Heart left ventricle (tissue), 16 donors: ENCODE measurements at regions not wholly inside any gene's neighbourhood (a gene's known extent, or its start where the extent isn't known, plus 50 kb on each side); places are given as distances from the start of the nearest gene placed in this dataset.

Experiments used
- ATAC-seq, 4 donors: fragments of 200-7000 bp; cut with Tn5 transposase; one replicate each; pipeline ENCODE4 v1.9.1; 2020 to 2022; ENCODE audit warnings: moderate library complexity in 4 of 4, mild to moderate bottlenecking in 3 of 4, moderate number of reproducible peaks in 1 of 4
- DNase-seq, 5 donors: peaks; one replicate each; pipeline ENCODE4 v3.0.0-alpha.2; 2020
- H3K27ac ChIP-seq, 12 donors: fragments of 200-600 bp; sonication (generic) in 4 of 12; one replicate each; pipeline versions ENCODE4 v1.5.0 to v1.8.0; 2016 to 2022; ENCODE audit warnings: mild to moderate bottlenecking in 2 of 12
- H3K27me3 ChIP-seq, 9 donors: fragments of 200-600 bp; sonication (generic) in 2 of 9; one replicate each; pipeline versions ENCODE4 v1.5.1 to v1.8.0; 2016 to 2022; ENCODE audit warnings: mild to moderate bottlenecking in 3 of 9
- H3K36me3 ChIP-seq, 9 donors: fragments of 200-600 bp; sonication (generic) in 2 of 9; one replicate each; pipeline versions ENCODE4 v1.5.0 to v1.8.0; 2018 to 2022; ENCODE audit warnings: mild to moderate bottlenecking in 2 of 9
- H3K4me1 ChIP-seq, 12 donors: fragments of 200-600 bp; sonication (generic) in 4 of 12; one replicate each; pipeline versions ENCODE4 v1.5.0 to v1.8.0; 2016 to 2022; ENCODE audit warnings: mild to moderate bottlenecking in 3 of 12
- H3K4me3 ChIP-seq, 12 donors: fragments of 200-600 bp; sonication (generic) in 4 of 12; one replicate each; pipeline versions ENCODE4 v1.5.0 to v1.8.0; 2017 to 2022; ENCODE audit warnings: mild to moderate bottlenecking in 9 of 12, moderate library complexity in 4 of 12
- H3K9me3 ChIP-seq, 12 donors: fragments of 200-600 bp; sonication (generic) in 4 of 12; one replicate each; pipeline versions ENCODE4 v1.5.0 to v1.8.0; 2016 to 2022; ENCODE audit warnings: mild to moderate bottlenecking in 1 of 12
- CTCF ChIP-seq, 12 donors: fragments of 200-600 bp; sonication (generic) in 4 of 12; IDR thresholded peaks; one replicate each; pipeline versions ENCODE4 v1.5.0 to v1.8.0; 2018 to 2022; ENCODE audit warnings: antibody characterized with exemption in 12 of 12, mild to moderate bottlenecking in 5 of 12
- POLR2A ChIP-seq, 2 donors: fragments of 450-650 bp; IDR thresholded peaks; one replicate each; pipeline ENCODE4 v1.6.1; 2017; ENCODE audit warnings: antibody characterized with exemption in 2 of 2, mild to moderate bottlenecking in 2 of 2, moderate library complexity in 2 of 2
- WGBS, 4 donors: extraction: QIAGEN DNeasy Blood & Tissue Kit in 2 of 4; methylation state at CpG; one replicate each; pipeline versions ENCODE4 v1.1.5 to v1.1.7; 2013 to 2018; 5-methylcytosine and 5-hydroxymethylcytosine counted together
- intact Hi-C, 10 donors: fragments of 100-400 bp; cut with DNase I; formaldehyde crosslinking; loops; one replicate each; pipeline versions ENCODE4 v1.11.1 to v1.14.2; 2022
- donor health status: ischemic (EF 13 %, LVEDD 7.1; RV severe dilation, severe dysfunction).
- donor health status: healthy with polysubstance abuse.
- donor health status: DM: no; HTN: yes; CAD: no.
- donor health status: DM: no; HTN: no; CAD: no.
- donor health status: ischemic (EF 25% LVEDD 6.9; RV normal size, moderate dysfunction).
- donor health status: ischemic (EF 25% LVEDD 5.7; RV mildly dilated, moderate dysfunction).
- donor health status: healthy.
- donor health status: DM: yes; HTN: yes; CAD: no.
- donor health status: ischemic (EF 35%, LVEDD 5.7; RV mildly dilated, moderate dysfunction).
- donor health status: nonischemic (EF 11% LVEDD 7.7; RV severe dilation, severe dysfunction).
- donor health status: DM: yes; HTN: yes; CAD: no.
- donor health status: PGD.
- donor health status: ischemic (EF 29% LVEDD 5.4; RV normal size, mild dysfunction).
- donor health status: nonischemic (EF 23%, LVEDD 6.1; RV moderate dilation, normal function).

GRCh38 chr5:22998774-22999173 lies 145.6 kb upstream of the CDH12 start:
- H3K9me3 ChIP-seq: no peaks in the 10 kb centered on the region
- no peaks in the 10 kb centered on the region for H3K36me3 ChIP-seq
- WGBS, 4 donors: 50 to 76% (median 59%) methylated on average over 1 of the region's 1 CpG
- H3K27ac ChIP-seq: no peak overlapping the region
- DNase-seq (no peak), ATAC-seq (no peak)
- intact Hi-C loops: no loop called here
- H3K4me3 ChIP-seq: no peak overlapping the region
- TF ChIP-seq CTCF (IDR thresholded peaks at IDR 0.05) (no peak), POLR2A (IDR thresholded peaks at IDR 0.05) (no peak)
- no peaks in the 10 kb centered on the region for H3K4me1 ChIP-seq
- H3K27me3 ChIP-seq: no peaks in the 10 kb centered on the region

GRCh38 chr5:22998362-22998761 lies 145.2 kb upstream of the CDH12 start:
- Histone ChIP-seq H3K4me1 (no peaks in the 10 kb centered on the region), H3K36me3 (no peaks in the 10 kb centered on the region), H3K27ac (no peak overlapping the region), H3K9me3 (no peaks in the 10 kb centered on the region), H3K27me3 (no peaks in the 10 kb centered on the region), H3K4me3 (no peak overlapping the region)
- no peak for ATAC-seq
- TF ChIP-seq CTCF (IDR thresholded peaks at IDR 0.05) (no peak), POLR2A (IDR thresholded peaks at IDR 0.05) (no peak)
- intact Hi-C loops: no loop called here
- no peak for DNase-seq

- peaks cover 0 to 19% (median 4%) of the 10 kb centered on the region in 12 donors for H3K9me3 ChIP-seq
- H3K4me3 ChIP-seq: no peak overlapping the region
- no peaks in the 10 kb centered on the region for H3K27me3 ChIP-seq
- intact Hi-C loops: no loop called here
- H3K4me1 ChIP-seq: no peaks in the 10 kb centered on the region
- ATAC-seq (no peak), DNase-seq (no peak)
- WGBS, 4 donors: 76 to 80% (median 77%) methylated on average over 6 of the region's 6 CpGs
- no peak for TF ChIP-seq POLR2A (IDR thresholded peaks at IDR 0.05)
- TF ChIP-seq CTCF (IDR thresholded peaks at IDR 0.05): no peak
- H3K27ac ChIP-seq: no peak overlapping the region
- no peaks in the 10 kb centered on the region for H3K36me3 ChIP-seq
Observed at GRCh38 chr5:22988937-22989336, 135.8 kb upstream of the CDH12 start.

GRCh38 chr5:22986281-22986680 lies 133.1 kb upstream of the CDH12 start:
- no peaks in the 10 kb centered on the region for H3K27me3 ChIP-seq
- H3K4me3 ChIP-seq: no peak overlapping the region
- TF ChIP-seq POLR2A (IDR thresholded peaks at IDR 0.05) (no peak), CTCF (IDR thresholded peaks at IDR 0.05) (no peak)
- no peak for ATAC-seq
- intact Hi-C loops: no loop called here
- no peak for DNase-seq
- no peaks in the 10 kb centered on the region for H3K36me3 ChIP-seq
- no peak overlapping the region for H3K27ac ChIP-seq
- H3K9me3 ChIP-seq: peaks cover 0 to 4% (median 0%) of the 10 kb centered on the region in 12 donors
- no peaks in the 10 kb centered on the region for H3K4me1 ChIP-seq
